Esophagus (tissue), 2 donors: ENCODE measurements at regions not wholly inside any gene's neighbourhood (a gene's known extent, or its start where the extent isn't known, plus 50 kb on each side); places are given as distances from the start of the nearest gene placed in this dataset.

Experiments used
- H3K27ac ChIP-seq, 2 donors: one replicate each; pipeline ENCODE4 v1.5.1; 2013; ENCODE audit warnings: low read depth in 2 of 2, mild to moderate bottlenecking in 2 of 2, inconsistent platforms in 1 of 2, low read length in 1 of 2, moderate library complexity in 1 of 2
- H3K27me3 ChIP-seq, 2 donors: one replicate each; pipeline ENCODE4 v1.6.1; 2013; ENCODE audit warnings: low read length in 2 of 2, control low read depth in 1 of 2, mild to moderate bottlenecking in 1 of 2; ENCODE audit not compliant: insufficient read depth in 2 of 2, control insufficient read depth in 1 of 2
- H3K36me3 ChIP-seq, 2 donors: one replicate each; pipeline ENCODE4 v1.6.1; 2013; ENCODE audit warnings: low read length in 1 of 2; ENCODE audit not compliant: control insufficient read depth in 2 of 2, insufficient read depth in 2 of 2
- H3K4me1 ChIP-seq, 2 donors: one replicate each; pipeline ENCODE4 v1.6.1; 2013; ENCODE audit warnings: low read length in 1 of 2; ENCODE audit not compliant: control insufficient read depth in 2 of 2, insufficient read depth in 2 of 2
- H3K4me3 ChIP-seq, 2 donors: one replicate each; pipeline ENCODE4 v1.5.1; 2013; ENCODE audit warnings: low read length in 2 of 2, mild to moderate bottlenecking in 2 of 2, low read depth in 1 of 2, moderate library complexity in 1 of 2
- H3K9me3 ChIP-seq, 2 donors: one replicate each; pipeline ENCODE4 v1.6.1; 2013; ENCODE audit warnings: mild to moderate bottlenecking in 2 of 2, low read depth in 1 of 2, low read length in 1 of 2, moderate library complexity in 1 of 2; ENCODE audit not compliant: control insufficient read depth in 2 of 2, insufficient read depth in 1 of 2
- WGBS, 2 donors: extraction: QIAGEN DNeasy Blood & Tissue Kit; methylation state at CpG; one replicate each; pipeline ENCODE4 v1.1.7; 2013; 5-methylcytosine and 5-hydroxymethylcytosine counted together
- donor health status: healthy with polysubstance abuse.
- donor health status: Bipolar disorder and iron deficiency.

DNA sequence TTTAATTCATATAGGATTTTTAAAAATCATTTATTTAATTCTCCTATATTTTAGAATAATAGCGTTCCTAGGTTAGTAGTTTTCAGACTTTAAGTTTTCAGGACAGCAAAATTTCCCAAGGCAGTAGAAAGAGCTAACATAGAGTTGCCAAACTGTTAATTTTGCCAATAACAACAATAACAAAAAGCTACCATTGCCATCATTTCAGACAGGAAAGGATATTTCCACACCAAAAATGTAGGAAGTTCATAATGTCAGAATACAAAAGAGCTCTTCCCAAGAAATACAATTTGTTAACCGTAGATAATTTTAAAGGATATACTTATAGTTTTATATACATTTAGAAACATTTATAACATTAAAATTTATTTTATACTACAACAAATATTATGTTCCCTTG, 81.4 kb upstream of the EEA1 start:
- H3K4me1 ChIP-seq, result no peaks in the 10 kb centered on the region
- WGBS, 2 donors, result 83 to 85% methylated on average over 2 of the region's 2 CpGs
- H3K36me3 ChIP-seq, result no peaks in the 10 kb centered on the region
- H3K27me3 ChIP-seq, result no peaks in the 10 kb centered on the region
- no peaks in the 10 kb centered on the region for H3K9me3 ChIP-seq
- no peak overlapping the region for H3K4me3 ChIP-seq
- no peak overlapping the region for H3K27ac ChIP-seq

DNA sequence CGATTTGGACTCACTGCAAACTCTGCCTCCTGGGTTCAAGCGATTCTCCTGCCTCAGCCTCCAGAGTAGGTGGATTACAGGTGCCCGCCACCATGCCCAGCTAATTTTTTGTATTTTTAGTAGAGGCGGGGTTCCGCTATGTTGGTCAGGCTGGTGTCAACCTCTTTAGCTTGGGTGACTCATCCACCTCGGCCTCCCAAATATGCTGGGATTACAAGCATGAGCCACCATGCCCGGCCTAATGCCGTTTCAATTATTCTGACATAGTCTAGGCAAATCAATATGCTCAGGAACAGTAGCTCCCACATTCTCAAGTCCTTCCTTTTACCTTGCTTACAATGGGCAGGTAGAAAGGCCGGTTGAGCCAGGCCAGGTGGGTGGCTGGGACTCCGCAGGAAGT, 82.0 kb upstream of the EEA1 start:
- WGBS, 2 donors, result 90% methylated on average over 10 of the region's 10 CpGs

DNA sequence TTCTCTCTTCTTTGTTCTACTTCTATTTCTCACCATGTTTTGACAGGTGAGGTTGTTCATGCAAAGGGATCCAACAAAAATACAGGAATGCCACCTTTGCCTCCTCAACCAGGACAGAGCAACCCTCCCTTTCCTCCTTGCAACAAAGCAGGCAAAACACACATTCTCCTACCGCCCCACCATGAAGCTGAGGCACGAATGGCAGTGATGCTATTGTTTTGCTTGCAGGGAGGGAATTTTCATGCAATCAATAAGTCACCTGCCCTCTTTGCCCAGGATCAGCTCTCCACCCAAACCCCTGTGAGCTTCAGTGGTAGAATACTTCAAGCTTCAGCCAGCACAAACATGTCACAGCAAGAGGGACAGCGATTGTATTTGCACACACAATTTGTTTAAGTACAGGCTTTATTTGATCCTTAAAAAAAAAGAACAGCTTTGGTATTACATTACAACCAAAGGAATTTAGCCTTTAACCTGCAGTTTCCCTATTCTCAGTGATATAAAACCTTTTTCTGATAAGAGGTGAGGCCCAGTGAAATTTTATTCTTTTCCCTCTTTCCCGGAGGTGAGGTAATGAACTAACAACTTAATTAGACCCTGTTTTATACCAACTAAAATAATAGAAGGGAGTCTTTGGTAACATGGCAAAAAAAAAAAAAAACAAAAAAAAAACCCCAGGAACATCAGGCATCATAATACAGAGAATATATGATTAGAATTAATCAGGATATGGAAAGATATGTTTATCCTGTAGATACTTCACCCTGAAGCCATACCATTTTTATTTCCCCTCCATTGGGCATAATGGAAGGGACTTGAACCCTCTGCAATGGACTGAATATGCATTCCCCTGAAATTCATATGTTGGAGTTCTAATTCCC, 87.0 kb upstream of the EEA1 start:
- 42 to 43% methylated on average over 4 of the region's 4 CpGs for WGBS, 2 donors
- no peaks in the 10 kb centered on the region for H3K9me3 ChIP-seq
- H3K36me3 ChIP-seq, result no peaks in the 10 kb centered on the region
- H3K4me3 ChIP-seq, result no peak overlapping the region
- no peaks in the 10 kb centered on the region for H3K27me3 ChIP-seq
- peaks cover 0 to 7% of the 10 kb centered on the region in 2 donors for H3K4me1 ChIP-seq
- peak overlapping the region; percentile 28 to 44 for H3K27ac ChIP-seq

More for the DNA sequence above, 82.0 kb upstream of the EEA1 start:
- Histone ChIP-seq H3K4me1 (no peaks in the 10 kb centered on the region), H3K27ac (no peak overlapping the region), H3K36me3 (no peaks in the 10 kb centered on the region), H3K4me3 (no peak overlapping the region), H3K27me3 (no peaks in the 10 kb centered on the region), H3K9me3 (no peaks in the 10 kb centered on the region)

DNA sequence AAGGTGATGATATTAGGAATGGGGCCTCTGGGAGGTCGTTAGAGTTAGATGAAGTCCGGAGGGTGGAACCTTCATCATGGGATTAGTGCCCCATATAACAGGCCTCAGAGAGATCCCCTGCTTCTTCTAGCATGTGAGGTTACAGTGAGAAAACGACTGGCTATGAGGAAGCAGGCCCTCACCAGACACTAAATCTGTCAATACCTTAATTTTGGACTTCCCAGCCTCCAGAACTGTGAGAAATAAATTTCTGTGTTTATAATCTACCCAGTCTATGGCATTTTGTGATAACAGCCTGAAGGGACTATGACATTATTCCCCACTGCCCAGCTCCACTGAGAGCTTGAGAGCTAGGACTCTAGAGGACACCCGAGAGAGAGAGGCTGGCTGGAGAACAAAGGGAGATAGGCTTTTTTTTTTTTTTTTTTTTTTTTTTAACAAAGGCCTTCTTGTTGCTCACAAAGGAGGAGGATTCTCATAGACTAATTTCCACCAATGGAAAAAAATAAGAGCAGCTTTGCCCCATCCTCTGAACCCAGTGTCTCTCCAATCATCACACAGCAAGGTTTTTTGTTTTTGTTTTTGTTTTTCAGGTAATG, 87.8 kb upstream of the EEA1 start:
- Histone ChIP-seq H3K36me3 (no peaks in the 10 kb centered on the region), H3K27ac (peak overlapping the region in 1 of 2 donors; percentile 28)

DNA sequence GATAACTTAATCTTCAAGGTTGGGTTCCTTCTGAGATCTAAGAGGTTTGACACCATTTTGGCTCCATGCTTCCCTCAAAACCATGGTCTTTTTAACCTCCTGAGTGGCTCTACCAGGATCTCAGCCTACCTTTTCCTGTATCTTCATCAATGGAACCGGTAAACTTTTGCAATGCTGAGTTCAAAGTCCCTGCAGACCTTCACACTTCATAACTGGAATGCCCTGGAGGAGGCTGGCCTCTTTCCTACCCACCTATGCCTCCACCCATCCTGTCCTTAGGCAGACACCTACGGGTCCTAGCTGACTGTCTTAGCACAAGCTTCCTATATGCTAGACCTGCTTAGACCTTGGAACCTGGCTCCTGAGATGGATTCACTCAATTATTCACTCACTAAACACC, 89.5 kb upstream of the EEA1 start:
- Histone ChIP-seq H3K27ac (no peak overlapping the region), H3K4me3 (no peak overlapping the region), H3K4me1 (peaks cover 0 to 7% of the 10 kb centered on the region in 2 donors), H3K36me3 (no peaks in the 10 kb centered on the region), H3K27me3 (no peaks in the 10 kb centered on the region), H3K9me3 (no peaks in the 10 kb centered on the region)
- WGBS, 2 donors, result 71 to 82% methylated on average over 2 of the region's 2 CpGs

More for the DNA sequence above, 87.8 kb upstream of the EEA1 start:
- WGBS, 2 donors, result 58 to 67% methylated on average over 4 of the region's 4 CpGs
- Histone ChIP-seq H3K27me3 (no peaks in the 10 kb centered on the region), H3K4me3 (no peak overlapping the region), H3K9me3 (no peaks in the 10 kb centered on the region), H3K4me1 (peaks cover 0 to 7% of the 10 kb centered on the region in 2 donors)

GRCh38 chr12:93019212-93019927, 90.3 kb upstream of the EEA1 start:
- Histone ChIP-seq H3K9me3 (no peaks in the 10 kb centered on the region), H3K27ac (peak overlapping the region; percentile 81 to 94), H3K4me3 (no peak overlapping the region), H3K4me1 (peaks cover 0 to 7% of the 10 kb centered on the region in 2 donors), H3K27me3 (no peaks in the 10 kb centered on the region), H3K36me3 (no peaks in the 10 kb centered on the region)
- 80 to 86% methylated on average over 9 of the region's 9 CpGs for WGBS, 2 donors

DNA sequence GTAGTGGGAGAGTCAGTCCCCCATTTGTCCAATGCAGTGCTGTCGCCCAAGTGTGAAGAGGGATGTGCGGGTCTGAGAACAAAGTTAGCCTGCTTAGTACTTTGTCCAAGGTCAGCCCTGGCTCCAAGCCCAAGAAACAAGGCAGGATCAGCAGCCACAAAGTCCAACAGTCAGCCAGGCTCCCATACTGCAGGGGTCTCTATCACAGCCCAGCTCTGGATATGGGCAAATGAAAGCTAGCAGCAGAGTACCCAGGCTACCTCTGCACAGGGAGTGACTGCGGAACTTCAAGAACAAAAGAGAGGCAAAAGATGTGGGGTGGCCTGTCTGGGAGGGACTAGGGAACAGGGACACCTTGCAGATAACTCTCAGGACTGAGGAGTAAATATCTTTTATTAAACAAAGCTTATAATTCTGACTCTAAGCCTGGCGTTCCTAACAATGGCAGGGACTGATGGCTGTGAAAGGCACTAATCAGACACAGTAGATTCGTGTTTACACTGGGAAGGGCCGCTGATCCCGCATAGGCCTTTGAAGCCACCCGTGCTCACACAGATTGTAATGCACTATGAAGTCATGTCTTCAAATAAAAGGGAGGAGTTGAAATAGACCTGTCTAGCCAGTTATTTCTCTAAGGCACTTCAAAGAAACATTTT, 91.0 kb upstream of the EEA1 start:
- WGBS, 2 donors, result 46 to 51% methylated on average over 8 of the region's 8 CpGs
- H3K27ac ChIP-seq, result peak overlapping the region; percentile 81 to 94
- no peaks in the 10 kb centered on the region for H3K36me3 ChIP-seq
- peaks cover 0 to 7% of the 10 kb centered on the region in 2 donors for H3K4me1 ChIP-seq
- no peaks in the 10 kb centered on the region for H3K27me3 ChIP-seq
- H3K9me3 ChIP-seq, result no peaks in the 10 kb centered on the region
- no peak overlapping the region for H3K4me3 ChIP-seq

- no peaks in the 10 kb centered on the region for H3K36me3 ChIP-seq
- H3K9me3 ChIP-seq, result no peaks in the 10 kb centered on the region
- no peak overlapping the region for H3K4me3 ChIP-seq
- no peaks in the 10 kb centered on the region for H3K27me3 ChIP-seq
- 66 to 69% methylated on average over 9 of the region's 9 CpGs for WGBS, 2 donors
- peak overlapping the region; percentile 72 to 88 for H3K27ac ChIP-seq
- H3K4me1 ChIP-seq, result peaks cover 0 to 7% of the 10 kb centered on the region in 2 donors
These were observed 91.8 kb upstream of the EEA1 start for GRCh38 chr12:93020631-93021597.
